Suppressor macrophage (primary cell): ENCODE measurements at regions not wholly inside any gene's neighbourhood (a gene's known extent, or its start where the extent isn't known, plus 50 kb on each side); places are given as distances from the start of the nearest gene placed in this dataset.

Experiments used
- DNase-seq, 4 experiments: peaks; one replicate each; pipeline ENCODE4 v3.0.0-alpha.2; 2020 to 2022

GRCh38 chr10:83945982-83946718 is 193.2 kb upstream of the GHITM start:
- no peak for DNase-seq

- DNase-seq: no peak
These were observed 187.0 kb upstream of the GHITM start for GRCh38 chr10:83952314-83952713.

GRCh38 chr10:83953589-83953988 is 185.7 kb upstream of the GHITM start:
- no peak for DNase-seq

- peak in 2 of 4 experiments; percentile 1 to 59 for DNase-seq
These were observed 185.0 kb upstream of the GHITM start for GRCh38 chr10:83954193-83954799.

GRCh38 chr10:83955406-83955805 is 183.9 kb upstream of the GHITM start:
- DNase-seq: no peak

- no peak for DNase-seq
These were observed 182.0 kb upstream of the GHITM start for GRCh38 chr10:83957168-83957947.

GRCh38 chr10:83959328-83959727 is 180.0 kb upstream of the GHITM start:
- peak in 2 of 4 experiments; percentile 1 to 47 for DNase-seq

- DNase-seq: no peak
These were observed 179.2 kb upstream of the GHITM start for GRCh38 chr10:83960125-83960524.

GRCh38 chr10:83961620-83962019 is 177.7 kb upstream of the GHITM start:
- DNase-seq: peak in 1 of 4 experiments; percentile 15

- DNase-seq: no peak
These were observed 175.9 kb upstream of the GHITM start for GRCh38 chr10:83963446-83963845.

- DNase-seq: peak in 1 of 4 experiments; percentile 8
These were observed 173.8 kb upstream of the GHITM start for GRCh38 chr10:83965473-83965872.

GRCh38 chr10:83968052-83968451 is 171.3 kb upstream of the GHITM start:
- no peak for DNase-seq

GRCh38 chr10:83978681-83979383 is 160.5 kb upstream of the GHITM start:
- no peak for DNase-seq

GRCh38 chr10:83982812-83983211 is 156.5 kb upstream of the GHITM start:
- no peak for DNase-seq

GRCh38 chr10:83983578-83984255 is 155.6 kb upstream of the GHITM start:
- DNase-seq: no peak

GRCh38 chr10:83984256-83984640 is 155.1 kb upstream of the GHITM start:
- no peak for DNase-seq

GRCh38 chr10:83986800-83987199 is 152.5 kb upstream of the GHITM start:
- no peak for DNase-seq

GRCh38 chr10:83987216-83987615 is 152.1 kb upstream of the GHITM start:
- no peak for DNase-seq

GRCh38 chr10:83988435-83988834 is 150.9 kb upstream of the GHITM start:
- no peak for DNase-seq

- DNase-seq: peak; percentile 19 to 72 (median 45)
These were observed 149.2 kb upstream of the GHITM start for GRCh38 chr10:83990126-83990525.

GRCh38 chr10:83991986-83992753 is 147.1 kb upstream of the GHITM start:
- DNase-seq: peak in 3 of 4 experiments; percentile 8 to 47 (median 25)
